Colonic mucosa (tissue), 4 donors: ENCODE measurements at regions not wholly inside any gene's neighbourhood (a gene's known extent, or its start where the extent isn't known, plus 50 kb on each side); places are given as distances from the start of the nearest gene placed in this dataset.

ENCODE experiments used
- DNase-seq: peaks from one replicate; pipeline ENCODE4 v3.0.0-alpha.2; 2020
- H3K27ac ChIP-seq: fragments of 200-600 bp; one replicate; pipeline ENCODE4 v1.8.0; 2021
- H3K27me3 ChIP-seq: fragments of 200-600 bp; one replicate; pipeline ENCODE4 v1.8.0; 2021
- H3K36me3 ChIP-seq: fragments of 200-600 bp; one replicate; pipeline ENCODE4 v1.8.0; 2021
- H3K4me1 ChIP-seq: fragments of 200-600 bp; one replicate; pipeline ENCODE4 v1.8.0; 2021; ENCODE audit warnings: mild to moderate bottlenecking
- H3K4me3 ChIP-seq: fragments of 200-600 bp; one replicate; pipeline ENCODE4 v1.8.0; 2021
- H3K9ac ChIP-seq, 2 donors: one replicate each; pipeline ENCODE4 v1.7.0; 2013; ENCODE audit warnings: control low read depth in 2 of 2, low read depth in 2 of 2, low read length in 2 of 2
- H3K9me3 ChIP-seq: fragments of 200-600 bp; one replicate; pipeline ENCODE4 v1.8.0; 2021
- intact Hi-C: fragments of 100-400 bp; cut with DNase I; formaldehyde crosslinking; loops from one replicate; pipeline ENCODE4 v1.14.1; 2022
- TF ChIP-seq, protein P1 (sequence below): fragments of 200-600 bp; IDR thresholded peaks from one replicate; pipeline ENCODE4 v1.8.0; 2022; ENCODE audit warnings: antibody characterized with exemption, mild to moderate bottlenecking
- donor health status: healthy.
- donor health status: DM: no; HTN: no; CAD: no.
- donor health status: DM: no; HTN: no; CAD: no.

DNA sequence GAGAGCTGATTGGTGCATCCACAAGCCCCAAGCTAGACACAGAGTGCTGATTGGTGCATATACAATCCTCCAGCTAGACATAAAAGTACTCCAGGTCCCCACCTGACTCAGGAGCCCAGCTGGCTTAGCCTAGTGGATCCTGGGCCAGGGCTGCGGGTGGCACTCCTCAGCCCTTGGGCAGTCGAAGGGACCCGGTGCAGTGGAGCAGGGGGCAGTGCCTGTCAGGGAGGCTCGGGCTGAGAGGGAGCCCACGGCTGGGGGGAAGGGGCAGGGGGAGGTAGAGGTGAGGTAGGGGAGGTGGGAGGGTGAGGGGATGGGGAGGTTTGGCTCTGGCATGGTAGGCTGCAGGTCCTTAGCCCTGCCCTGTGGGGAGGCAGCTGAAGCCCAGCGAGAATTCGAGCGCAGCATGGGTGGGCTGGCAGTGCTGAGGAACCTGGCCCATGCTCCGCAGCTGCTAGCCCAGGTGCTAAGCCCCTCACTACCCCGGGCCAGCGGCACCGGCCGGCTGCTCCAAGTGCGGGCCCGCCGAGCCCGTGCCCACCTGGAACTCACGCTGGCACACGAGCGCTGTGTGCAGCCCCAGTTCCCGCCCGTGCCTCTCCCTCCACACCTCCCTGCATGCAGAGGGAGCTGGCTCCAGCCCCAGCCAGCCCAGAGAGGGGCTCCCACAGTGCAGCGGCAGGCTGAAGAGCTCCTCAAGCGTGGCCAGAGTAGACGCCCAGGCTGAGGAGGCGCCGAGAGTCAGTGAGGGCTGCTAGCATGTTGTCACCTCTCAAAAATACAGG lies 742.8 kb downstream of the FAM181B start:
- no peak for DNase-seq
- Histone ChIP-seq H3K4me1 (no peaks in the 10 kb centered on the region), H3K4me3 (no peak overlapping the region), H3K27ac (no peak overlapping the region), H3K27me3 (no peaks in the 10 kb centered on the region), H3K36me3 (no peaks in the 10 kb centered on the region), H3K9ac (no peak overlapping the region), H3K9me3 (no peaks in the 10 kb centered on the region)
- intact Hi-C loops = no loop called here
- TF ChIP-seq, protein P1, sequence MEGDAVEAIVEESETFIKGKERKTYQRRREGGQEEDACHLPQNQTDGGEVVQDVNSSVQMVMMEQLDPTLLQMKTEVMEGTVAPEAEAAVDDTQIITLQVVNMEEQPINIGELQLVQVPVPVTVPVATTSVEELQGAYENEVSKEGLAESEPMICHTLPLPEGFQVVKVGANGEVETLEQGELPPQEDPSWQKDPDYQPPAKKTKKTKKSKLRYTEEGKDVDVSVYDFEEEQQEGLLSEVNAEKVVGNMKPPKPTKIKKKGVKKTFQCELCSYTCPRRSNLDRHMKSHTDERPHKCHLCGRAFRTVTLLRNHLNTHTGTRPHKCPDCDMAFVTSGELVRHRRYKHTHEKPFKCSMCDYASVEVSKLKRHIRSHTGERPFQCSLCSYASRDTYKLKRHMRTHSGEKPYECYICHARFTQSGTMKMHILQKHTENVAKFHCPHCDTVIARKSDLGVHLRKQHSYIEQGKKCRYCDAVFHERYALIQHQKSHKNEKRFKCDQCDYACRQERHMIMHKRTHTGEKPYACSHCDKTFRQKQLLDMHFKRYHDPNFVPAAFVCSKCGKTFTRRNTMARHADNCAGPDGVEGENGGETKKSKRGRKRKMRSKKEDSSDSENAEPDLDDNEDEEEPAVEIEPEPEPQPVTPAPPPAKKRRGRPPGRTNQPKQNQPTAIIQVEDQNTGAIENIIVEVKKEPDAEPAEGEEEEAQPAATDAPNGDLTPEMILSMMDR = no peak

GRCh38 chr11:81989093-81989492 lies 744.6 kb downstream of the FAM181B start:
- Histone ChIP-seq H3K9ac (no peak overlapping the region), H3K27me3 (no peaks in the 10 kb centered on the region), H3K36me3 (no peaks in the 10 kb centered on the region), H3K4me1 (no peaks in the 10 kb centered on the region), H3K9me3 (no peaks in the 10 kb centered on the region), H3K27ac (no peak overlapping the region), H3K4me3 (no peak overlapping the region)
- intact Hi-C loops = no loop called here
- TF ChIP-seq, protein P1 = no peak
- no peak for DNase-seq

DNA sequence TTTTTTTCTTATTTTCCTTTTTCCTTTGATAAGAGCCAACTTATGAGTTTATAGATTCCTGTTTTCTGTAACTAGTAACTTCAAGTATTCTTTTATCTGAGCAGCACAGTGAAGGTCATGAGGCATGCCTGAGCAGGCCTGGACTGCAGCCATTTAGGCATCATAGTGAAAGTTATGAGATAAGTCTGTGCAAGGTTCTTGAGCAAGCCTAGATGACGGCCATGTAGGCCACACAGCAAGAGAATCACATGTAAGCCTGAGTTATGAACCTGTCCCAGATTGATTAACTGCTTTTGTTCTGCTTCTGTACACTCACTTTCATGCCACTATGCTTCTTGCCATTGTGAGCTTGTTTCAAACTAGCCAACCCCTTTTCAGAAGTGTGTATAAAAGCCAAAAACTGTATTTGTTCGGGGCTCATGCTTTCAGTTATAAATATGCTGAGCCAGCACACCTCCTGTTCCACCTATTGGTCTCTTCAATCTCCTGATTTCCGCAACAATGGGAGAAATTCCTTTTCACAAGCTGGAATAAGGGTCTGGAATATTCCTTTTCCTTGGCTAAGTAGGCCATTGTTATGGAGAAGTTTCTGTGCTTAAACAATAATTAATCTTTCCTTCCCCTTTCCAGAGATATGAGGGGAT lies 745.7 kb downstream of the FAM181B start:
- Histone ChIP-seq H3K27ac (no peak overlapping the region), H3K9ac (no peak overlapping the region), H3K27me3 (no peaks in the 10 kb centered on the region), H3K36me3 (no peaks in the 10 kb centered on the region), H3K9me3 (no peaks in the 10 kb centered on the region), H3K4me3 (no peak overlapping the region), H3K4me1 (no peaks in the 10 kb centered on the region)
- intact Hi-C loops = no loop called here
- TF ChIP-seq, protein P1 = no peak
- no peak for DNase-seq

DNA sequence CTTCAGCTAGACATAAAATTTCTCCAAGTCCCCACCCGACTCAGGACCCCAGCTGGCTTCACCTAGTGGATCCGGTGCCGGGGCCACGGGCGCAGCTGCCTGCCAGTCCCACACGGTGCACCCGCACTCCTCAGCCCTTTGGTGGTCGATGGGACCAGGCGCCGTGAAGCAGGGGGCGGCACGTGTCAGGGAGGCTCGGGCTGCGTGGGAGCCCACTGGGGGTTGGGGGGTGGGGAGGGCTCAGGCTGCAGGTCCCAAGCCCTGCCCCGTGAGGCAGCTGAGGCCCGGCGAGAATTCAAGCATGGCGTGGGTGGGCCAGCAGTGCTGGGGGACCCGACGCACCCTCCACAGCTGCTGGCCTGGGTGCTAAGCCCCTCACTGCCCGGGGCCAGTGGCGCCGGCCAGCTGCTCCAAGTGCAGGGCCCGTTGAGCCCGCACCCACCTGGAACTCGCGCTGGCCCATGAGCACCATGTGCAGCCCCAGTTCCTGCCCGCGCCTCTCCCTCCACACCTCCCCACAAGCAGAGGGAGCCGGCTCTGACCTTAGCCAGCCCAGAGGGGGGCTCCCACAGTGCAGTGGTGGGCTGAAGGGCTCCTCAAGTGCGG lies 747.0 kb downstream of the FAM181B start:
- no peaks in the 10 kb centered on the region for H3K27me3 ChIP-seq
- no peaks in the 10 kb centered on the region for H3K9me3 ChIP-seq
- intact Hi-C loops = no loop called here
- H3K4me1 ChIP-seq = no peaks in the 10 kb centered on the region
- no peaks in the 10 kb centered on the region for H3K36me3 ChIP-seq
- no peak overlapping the region for H3K4me3 ChIP-seq
- no peak overlapping the region for H3K9ac ChIP-seq
- TF ChIP-seq, protein P1 = no peak
- H3K27ac ChIP-seq = no peak overlapping the region
- no peak for DNase-seq

DNA sequence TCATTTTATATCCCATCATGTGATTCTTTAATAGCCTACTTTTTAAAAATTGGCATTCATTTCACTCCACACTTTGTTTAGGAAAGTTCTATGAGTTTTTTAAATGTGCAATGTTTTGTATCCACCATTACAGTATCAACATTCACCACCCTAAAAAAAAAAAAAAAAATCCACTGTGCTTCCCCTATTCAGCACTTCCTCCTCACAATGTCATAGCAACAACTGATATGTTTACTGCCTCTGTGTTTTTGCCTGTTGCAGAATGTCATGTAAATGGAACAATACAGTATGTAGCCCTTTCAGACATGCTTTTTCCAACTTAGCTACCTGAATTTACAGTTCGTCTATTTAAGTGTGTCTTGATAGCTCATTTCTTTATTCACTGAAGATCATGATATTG lies 754.2 kb downstream of the FAM181B start:
- Histone ChIP-seq H3K4me3 (no peak overlapping the region), H3K27ac (no peak overlapping the region), H3K27me3 (no peaks in the 10 kb centered on the region), H3K4me1 (no peaks in the 10 kb centered on the region), H3K36me3 (no peaks in the 10 kb centered on the region), H3K9ac (no peak overlapping the region), H3K9me3 (no peaks in the 10 kb centered on the region)
- TF ChIP-seq, protein P1 = no peak
- DNase-seq = no peak
- intact Hi-C loops = no loop called here
